Neutrophil (primary cell): ENCODE measurements at regions not wholly inside any gene's neighbourhood (a gene's known extent, or its start where the extent isn't known, plus 50 kb on each side); places are given as distances from the start of the nearest gene placed in this dataset.
"Not testable (repeated sequence)": the region's sequence is repeated elsewhere in the genome, so short reads cannot be mapped to it uniquely, and the experiment has no call there.

ENCODE experiments used
- H3K27ac ChIP-seq: fragments of 200-600 bp; sonication (generic); 2 replicates; pipeline ENCODE4 v1.5.1; 2016; ENCODE audit warnings: mild to moderate bottlenecking, moderate library complexity
- H3K27me3 ChIP-seq: fragments of 200-600 bp; sonication (generic); 2 replicates; pipeline ENCODE4 v1.6.0; 2016; ENCODE audit warnings: mild to moderate bottlenecking
- H3K36me3 ChIP-seq: fragments of 200-600 bp; sonication (generic); 2 replicates; pipeline ENCODE4 v1.5.1; 2017
- H3K4me1 ChIP-seq, 2 experiments: fragments of 200-600 bp in 1 of 2; sonication (generic) in 1 of 2; 1 replicate in 1 of 2; 2 replicates in 1 of 2; pipeline versions ENCODE4 v1.5.1 to v1.6.1; 2013 to 2016; ENCODE audit warnings: low read depth in 1 of 2, low read length in 1 of 2, mild to moderate bottlenecking in 1 of 2, moderate library complexity in 1 of 2; ENCODE audit not compliant: control insufficient read depth in 1 of 2, insufficient read depth in 1 of 2
- H3K4me3 ChIP-seq, 2 experiments: fragments of 200-600 bp in 1 of 2; sonication (generic) in 1 of 2; 1 replicate in 1 of 2; 2 replicates in 1 of 2; pipeline ENCODE4 v1.5.1; 2013 to 2016; ENCODE audit warnings: low read depth in 1 of 2, low read length in 1 of 2, mild to moderate bottlenecking in 1 of 2, moderate library complexity in 1 of 2
- H3K9me3 ChIP-seq: fragments of 200-600 bp; sonication (generic); 2 replicates; pipeline ENCODE4 v1.5.1; 2016
- TF ChIP-seq, protein P1 (sequence below): fragments of 200-600 bp; sonication (generic); IDR thresholded peaks from 2 replicates; pipeline ENCODE4 v1.5.1; 2016; ENCODE audit warnings: antibody characterized with exemption

DNA sequence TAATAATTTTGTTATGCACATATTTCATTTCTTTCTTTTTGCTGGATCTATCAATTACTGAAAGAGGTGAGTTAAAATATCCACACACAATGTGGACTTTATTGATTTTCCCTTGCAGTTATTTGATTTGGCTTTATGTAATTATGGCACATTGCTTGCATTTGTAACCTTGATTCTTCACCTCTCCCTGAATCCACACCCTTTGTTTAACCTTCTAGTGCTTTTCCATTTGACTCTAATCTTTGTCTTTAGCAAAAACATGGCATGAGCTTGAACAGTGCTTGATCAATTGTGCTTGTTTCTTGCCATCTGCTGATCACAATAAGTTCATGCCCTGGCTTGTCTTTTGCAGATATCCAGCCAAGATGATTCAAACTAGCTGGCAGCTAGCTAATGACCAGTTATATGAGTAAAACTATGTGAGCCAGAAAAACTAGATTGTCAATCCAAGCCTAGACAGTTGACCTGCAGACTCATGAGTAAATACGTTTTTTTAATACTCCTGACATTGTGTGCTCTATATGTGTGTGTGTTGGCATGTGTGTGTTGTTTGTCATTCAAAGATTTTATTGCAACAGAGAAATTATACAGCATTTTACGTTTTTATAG, 899.2 kb downstream of the NCAM2 start:
- no peaks in the 10 kb centered on the region for H3K9me3 ChIP-seq
- no peaks in the 10 kb centered on the region for H3K36me3 ChIP-seq
- no peaks in the 10 kb centered on the region for H3K27me3 ChIP-seq
- no peaks in the 10 kb centered on the region for H3K4me1 ChIP-seq
- H3K4me3 ChIP-seq, result no peak overlapping the region
- H3K27ac ChIP-seq, result no peak overlapping the region
- TF ChIP-seq, protein P1, sequence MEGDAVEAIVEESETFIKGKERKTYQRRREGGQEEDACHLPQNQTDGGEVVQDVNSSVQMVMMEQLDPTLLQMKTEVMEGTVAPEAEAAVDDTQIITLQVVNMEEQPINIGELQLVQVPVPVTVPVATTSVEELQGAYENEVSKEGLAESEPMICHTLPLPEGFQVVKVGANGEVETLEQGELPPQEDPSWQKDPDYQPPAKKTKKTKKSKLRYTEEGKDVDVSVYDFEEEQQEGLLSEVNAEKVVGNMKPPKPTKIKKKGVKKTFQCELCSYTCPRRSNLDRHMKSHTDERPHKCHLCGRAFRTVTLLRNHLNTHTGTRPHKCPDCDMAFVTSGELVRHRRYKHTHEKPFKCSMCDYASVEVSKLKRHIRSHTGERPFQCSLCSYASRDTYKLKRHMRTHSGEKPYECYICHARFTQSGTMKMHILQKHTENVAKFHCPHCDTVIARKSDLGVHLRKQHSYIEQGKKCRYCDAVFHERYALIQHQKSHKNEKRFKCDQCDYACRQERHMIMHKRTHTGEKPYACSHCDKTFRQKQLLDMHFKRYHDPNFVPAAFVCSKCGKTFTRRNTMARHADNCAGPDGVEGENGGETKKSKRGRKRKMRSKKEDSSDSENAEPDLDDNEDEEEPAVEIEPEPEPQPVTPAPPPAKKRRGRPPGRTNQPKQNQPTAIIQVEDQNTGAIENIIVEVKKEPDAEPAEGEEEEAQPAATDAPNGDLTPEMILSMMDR, result no peak

DNA sequence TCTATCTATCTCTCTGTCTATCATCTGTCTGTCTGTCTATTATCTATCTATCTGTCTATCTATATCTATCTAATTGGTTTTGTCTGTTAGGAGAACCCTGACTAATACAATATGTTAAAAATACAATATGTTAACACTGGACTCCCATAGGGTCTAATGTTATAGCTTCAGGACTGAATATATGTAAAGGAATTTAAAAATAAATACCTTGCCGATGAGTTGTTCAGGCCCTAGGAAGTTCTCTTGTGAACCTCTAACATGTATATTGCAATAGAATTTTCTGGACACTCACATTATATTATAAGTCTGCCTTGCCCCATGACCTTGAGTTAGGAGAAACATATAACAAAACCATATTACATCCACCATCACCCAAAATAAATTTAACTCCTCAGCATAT, 900.6 kb downstream of the NCAM2 start:
- no peaks in the 10 kb centered on the region for H3K9me3 ChIP-seq
- H3K27ac ChIP-seq, result no peak overlapping the region
- H3K36me3 ChIP-seq, result no peaks in the 10 kb centered on the region
- no peaks in the 10 kb centered on the region for H3K4me1 ChIP-seq
- no peak overlapping the region for H3K4me3 ChIP-seq
- TF ChIP-seq, protein P1, result no peak
- H3K27me3 ChIP-seq, result no peaks in the 10 kb centered on the region

DNA sequence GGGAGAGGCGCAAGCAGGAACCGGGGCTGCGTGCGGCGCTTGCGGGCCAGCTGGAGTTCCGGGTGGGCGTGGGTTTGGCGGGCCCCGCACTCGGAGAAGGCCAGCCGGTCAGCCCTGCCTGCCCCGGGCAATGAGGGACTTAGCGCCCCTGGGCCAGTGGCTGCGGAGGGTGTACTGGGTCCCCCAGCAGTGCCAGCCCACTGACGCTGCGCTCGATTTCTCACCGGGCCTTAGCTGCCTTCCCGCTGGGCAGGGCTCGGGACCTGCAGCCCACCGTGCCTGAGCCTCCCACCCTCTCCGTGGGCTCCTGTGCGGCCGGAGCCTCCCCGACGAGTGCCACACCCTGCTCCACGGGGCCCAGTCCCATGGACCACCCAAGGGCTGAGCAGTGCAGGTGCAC, 904.2 kb downstream of the NCAM2 start:
- not testable (repeated sequence) for H3K4me1 ChIP-seq, H3K36me3 ChIP-seq, H3K9me3 ChIP-seq, H3K4me3 ChIP-seq, H3K27ac ChIP-seq, H3K27me3 ChIP-seq

DNA sequence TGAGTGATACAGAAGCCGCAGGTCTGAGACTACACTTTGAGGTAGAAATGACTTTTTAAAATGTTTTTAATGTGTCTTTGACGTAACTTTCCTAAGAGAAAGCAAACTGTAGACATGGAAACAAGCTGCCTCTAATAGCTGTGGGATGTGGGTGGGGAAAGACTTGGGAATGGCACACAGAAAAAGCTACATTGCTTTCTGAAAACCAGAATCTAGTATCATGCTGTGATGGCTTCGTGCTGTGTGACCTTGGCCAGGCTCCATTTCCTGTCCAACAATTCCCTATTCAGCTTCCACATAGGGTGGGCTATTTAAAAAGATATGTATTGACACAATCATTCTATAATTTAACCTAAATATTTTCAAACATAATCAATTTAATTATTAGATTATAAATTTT, 909.1 kb downstream of the NCAM2 start:
- Histone ChIP-seq H3K9me3 (no peaks in the 10 kb centered on the region), H3K27ac (no peak overlapping the region), H3K4me1 (no peaks in the 10 kb centered on the region), H3K36me3 (no peaks in the 10 kb centered on the region), H3K4me3 (no peak overlapping the region), H3K27me3 (no peaks in the 10 kb centered on the region)
- TF ChIP-seq, protein P1, result no peak

DNA sequence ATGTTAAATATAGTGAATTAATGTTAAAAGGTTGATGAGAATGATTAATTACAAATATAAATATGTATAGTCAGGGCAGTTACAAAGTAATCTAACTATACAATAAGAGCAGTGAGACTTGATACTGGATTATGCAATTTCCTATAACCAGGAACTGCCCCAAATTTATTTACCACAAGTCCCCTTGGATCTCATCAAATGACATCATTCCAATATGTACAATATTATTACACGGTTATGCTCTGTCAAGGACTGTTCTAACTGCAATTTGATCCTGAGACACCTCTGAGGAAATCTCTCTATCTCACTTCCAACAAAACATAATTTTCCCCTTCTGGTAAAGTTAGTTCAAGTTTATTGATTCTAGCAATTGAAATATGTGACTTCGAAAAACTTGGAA, 917.6 kb downstream of the NCAM2 start:
- Histone ChIP-seq H3K9me3 (no peaks in the 10 kb centered on the region), H3K27ac (no peak overlapping the region), H3K4me1 (no peaks in the 10 kb centered on the region), H3K4me3 (no peak overlapping the region), H3K36me3 (no peaks in the 10 kb centered on the region), H3K27me3 (no peaks in the 10 kb centered on the region)
- TF ChIP-seq, protein P1, result no peak

DNA sequence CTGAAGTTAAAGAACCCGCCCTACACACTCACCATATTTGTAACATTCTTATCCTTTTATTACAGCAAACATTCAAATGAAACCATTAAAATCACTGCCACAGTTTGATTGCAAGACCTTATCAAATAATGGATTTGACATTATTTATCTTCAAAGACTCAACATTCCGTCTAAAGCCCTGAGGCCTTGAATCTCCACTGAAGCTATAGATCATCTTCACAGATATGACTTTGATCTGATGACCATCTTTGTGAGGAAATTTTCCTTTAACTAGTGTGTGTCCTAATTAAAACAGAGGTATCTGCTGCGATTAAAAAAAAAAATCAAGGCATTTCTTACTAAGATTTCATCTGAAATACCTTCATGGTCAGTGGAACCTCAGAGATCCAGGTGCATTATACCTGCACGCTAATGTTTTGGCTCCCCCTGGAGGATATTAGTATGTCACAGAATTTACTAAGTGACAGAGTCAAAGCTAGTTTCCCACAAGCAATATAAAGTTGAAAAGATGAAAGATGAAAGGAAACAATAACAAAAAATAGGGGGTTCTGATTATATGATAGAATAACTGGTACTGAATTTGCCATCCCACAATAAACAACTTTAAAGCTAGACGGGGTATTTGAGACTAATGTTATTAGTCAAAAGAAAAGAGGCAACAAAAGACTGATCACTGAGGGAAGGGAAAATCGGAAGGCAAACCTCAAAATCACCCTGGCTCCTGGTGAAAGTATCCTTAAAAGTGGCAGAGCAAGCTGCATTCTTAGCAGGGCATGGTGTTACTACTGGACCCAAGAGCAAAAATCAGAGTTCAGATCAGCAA, 923.4 kb downstream of the NCAM2 start:
- TF ChIP-seq, protein P1, result no peak
- H3K4me1 ChIP-seq, result no peaks in the 10 kb centered on the region
- no peak overlapping the region for H3K27ac ChIP-seq
- H3K27me3 ChIP-seq, result no peaks in the 10 kb centered on the region
- H3K9me3 ChIP-seq, result no peaks in the 10 kb centered on the region
- H3K36me3 ChIP-seq, result no peaks in the 10 kb centered on the region
- no peak overlapping the region for H3K4me3 ChIP-seq
